ENCODE measurements at regions not wholly inside any gene's neighbourhood (a gene's known extent, or its start where the extent isn't known, plus 50 kb on each side); places are given as distances from the start of the nearest gene placed in this dataset.
"Not testable (repeated sequence)": the region's sequence is repeated elsewhere in the genome, so short reads cannot be mapped to it uniquely, and the experiment has no call there.

GRCh38 chr17:26936645-26937044 lies 357.3 kb upstream of the WSB1 start:
- DNase-seq, result not testable (repeated sequence)

GRCh38 chr17:26937750-26938322 lies 356.1 kb upstream of the WSB1 start:
- DNase-seq, result not testable (repeated sequence)

GRCh38 chr17:26939755-26940154 lies 354.2 kb upstream of the WSB1 start:
- not testable (repeated sequence) for DNase-seq

- not testable (repeated sequence) for DNase-seq
Measured at GRCh38 chr17:26940587-26940986, 353.3 kb upstream of the WSB1 start.

- DNase-seq, result no peak
Measured at GRCh38 chr17:26962255-26963162, 331.4 kb upstream of the WSB1 start.

- no peak for DNase-seq
Measured at GRCh38 chr17:26963163-26963503, 330.8 kb upstream of the WSB1 start.

GRCh38 chr17:26965898-26966624 lies 327.9 kb upstream of the WSB1 start:
- not testable (repeated sequence) for DNase-seq

GRCh38 chr17:26966625-26967179 lies 327.2 kb upstream of the WSB1 start:
- not testable (repeated sequence) for DNase-seq

GRCh38 chr17:26981845-26982425 lies 312.0 kb upstream of the WSB1 start:
- DNase-seq, result not testable (repeated sequence)

- DNase-seq, result not testable (repeated sequence)
Measured at GRCh38 chr17:26982563-26982962, 311.4 kb upstream of the WSB1 start.

GRCh38 chr17:26987851-26988250 lies 306.1 kb upstream of the WSB1 start:
- DNase-seq, result not testable (repeated sequence)

- DNase-seq, result not testable (repeated sequence)
Measured at GRCh38 chr17:26994648-26995047, 299.3 kb upstream of the WSB1 start.

- not testable (repeated sequence) for DNase-seq
Measured at GRCh38 chr17:26996146-26996916, 297.6 kb upstream of the WSB1 start.

GRCh38 chr17:27007734-27008531 lies 286.0 kb upstream of the WSB1 start:
- DNase-seq, result not testable (repeated sequence)

- DNase-seq, result no peak
Measured at GRCh38 chr17:27009087-27009486, 284.8 kb upstream of the WSB1 start.

- not testable (repeated sequence) for DNase-seq
Measured at GRCh38 chr17:27010138-27010537, 283.8 kb upstream of the WSB1 start.

- DNase-seq, result not testable (repeated sequence)
Measured at GRCh38 chr17:27030552-27030951, 263.4 kb upstream of the WSB1 start.

- DNase-seq, result no peak
Measured at GRCh38 chr17:27038676-27039075, 255.2 kb upstream of the WSB1 start.

GRCh38 chr17:27045039-27045438 lies 248.9 kb upstream of the WSB1 start:
- DNase-seq, result not testable (repeated sequence)

- DNase-seq, result no peak
Measured at GRCh38 chr17:27049104-27049784, 244.7 kb upstream of the WSB1 start.

- DNase-seq, result no peak
Measured at GRCh38 chr17:27065588-27065987, 228.3 kb upstream of the WSB1 start.

Data from DMS79 treated with DMSO at 0.1 percent for 48 hours (cell line).